Transverse colon (tissue), 4 donors: ENCODE measurements at regions not wholly inside any gene's neighbourhood (a gene's known extent, or its start where the extent isn't known, plus 50 kb on each side); places are given as distances from the start of the nearest gene placed in this dataset.

ENCODE experiments used
- DNase-seq: peaks from one replicate; pipeline ENCODE4 v3.0.0-alpha.2; 2019
- H3K27ac ChIP-seq, 4 donors: fragments of 200-600 bp; sonication (generic); 2 replicates each; pipeline ENCODE4 v1.5.1; 2016 to 2018; ENCODE audit warnings: inconsistent platforms in 4 of 4
- H3K27me3 ChIP-seq: fragments of 200-600 bp; sonication (generic); 2 replicates; pipeline ENCODE4 v1.5.1; 2017; ENCODE audit warnings: inconsistent platforms
- H3K36me3 ChIP-seq, 4 donors: fragments of 200-600 bp; sonication (generic); 2 replicates each; pipeline ENCODE4 v1.5.1; 2017 to 2019; ENCODE audit warnings: inconsistent platforms in 4 of 4
- H3K4me1 ChIP-seq, 4 donors: fragments of 200-600 bp; sonication (generic); 2 replicates each; pipeline ENCODE4 v1.5.1; 2017 to 2020; ENCODE audit warnings: inconsistent platforms in 4 of 4
- H3K4me3 ChIP-seq, 4 donors: fragments of 200-600 bp; sonication (generic); 1 replicate in 1 of 4; 2 replicates in 3 of 4; pipeline versions ENCODE4 v1.5.1 to v1.6.1; 2017 to 2019; ENCODE audit warnings: inconsistent platforms in 4 of 4
- H3K9me3 ChIP-seq, 2 donors: fragments of 200-600 bp; sonication (generic); 2 replicates each; pipeline ENCODE4 v1.5.1; 2017 to 2019; ENCODE audit warnings: inconsistent platforms in 2 of 2
- EP300 ChIP-seq: sonication (generic); formaldehyde crosslinking; IDR thresholded peaks from one replicate; pipeline ENCODE4 v1.6.1; 2017; ENCODE audit warnings: antibody characterized with exemption, low read depth
- POLR2A ChIP-seq: fragments of 450-650 bp; IDR thresholded peaks from one replicate; pipeline ENCODE4 v1.6.1; 2016; ENCODE audit warnings: antibody characterized with exemption, mild to moderate bottlenecking, moderate library complexity
- POLR2AphosphoS5 ChIP-seq, 3 donors: sonication (generic); formaldehyde crosslinking; IDR thresholded peaks; one replicate each; pipeline ENCODE4 v1.6.1; 2016; ENCODE audit warnings: antibody characterized with exemption in 3 of 3
- WGBS, 2 donors: methylation state at CpG; one replicate each; pipeline ENCODE4 v1.1.5; 2018; ENCODE audit warnings: low coverage in 1 of 2; 5-methylcytosine and 5-hydroxymethylcytosine counted together
- in situ Hi-C, 4 donors: fragments of 200-750 bp; cut with MboI; loops; one replicate each; pipeline versions ENCODE4 v1.15.0 to v1.15.1; 2017; ENCODE audit warnings: low sequenced_read_pairs in 3 of 4, low pct_ligation_motif_present in 1 of 4, low pct_unique_long_range_greater_than_20kb in 1 of 4
- intact Hi-C: fragments of 100-400 bp; cut with DNase I; formaldehyde crosslinking; loops from one replicate; pipeline ENCODE4 v1.15.1; 2023; ENCODE audit warnings: low total_unique reads
- TF ChIP-seq, protein P1 (sequence below), 5 experiments: fragments of 200-600 bp in 3 of 5; fragments of 450-650 bp in 2 of 5; sonication (generic) in 3 of 5; IDR thresholded peaks; 1 replicate in 2 of 5; 2 replicates in 3 of 5; pipeline ENCODE4 v1.5.1; 2016 to 2017; ENCODE audit warnings: antibody characterized with exemption in 5 of 5, inconsistent platforms in 3 of 5, mild to moderate bottlenecking in 2 of 5, moderate library complexity in 1 of 5

- no peaks in the 10 kb centered on the region for H3K9me3 ChIP-seq
- no peaks in the 10 kb centered on the region for H3K36me3 ChIP-seq
- TF ChIP-seq POLR2AphosphoS5 (IDR thresholded peaks at IDR 0.05), result no peak
- TF ChIP-seq, protein P1, sequence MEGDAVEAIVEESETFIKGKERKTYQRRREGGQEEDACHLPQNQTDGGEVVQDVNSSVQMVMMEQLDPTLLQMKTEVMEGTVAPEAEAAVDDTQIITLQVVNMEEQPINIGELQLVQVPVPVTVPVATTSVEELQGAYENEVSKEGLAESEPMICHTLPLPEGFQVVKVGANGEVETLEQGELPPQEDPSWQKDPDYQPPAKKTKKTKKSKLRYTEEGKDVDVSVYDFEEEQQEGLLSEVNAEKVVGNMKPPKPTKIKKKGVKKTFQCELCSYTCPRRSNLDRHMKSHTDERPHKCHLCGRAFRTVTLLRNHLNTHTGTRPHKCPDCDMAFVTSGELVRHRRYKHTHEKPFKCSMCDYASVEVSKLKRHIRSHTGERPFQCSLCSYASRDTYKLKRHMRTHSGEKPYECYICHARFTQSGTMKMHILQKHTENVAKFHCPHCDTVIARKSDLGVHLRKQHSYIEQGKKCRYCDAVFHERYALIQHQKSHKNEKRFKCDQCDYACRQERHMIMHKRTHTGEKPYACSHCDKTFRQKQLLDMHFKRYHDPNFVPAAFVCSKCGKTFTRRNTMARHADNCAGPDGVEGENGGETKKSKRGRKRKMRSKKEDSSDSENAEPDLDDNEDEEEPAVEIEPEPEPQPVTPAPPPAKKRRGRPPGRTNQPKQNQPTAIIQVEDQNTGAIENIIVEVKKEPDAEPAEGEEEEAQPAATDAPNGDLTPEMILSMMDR (IDR thresholded peaks at IDR 0.05), result no peak
- TF ChIP-seq EP300, result no peak
- TF ChIP-seq POLR2A, result no peak
- no peak overlapping the region for H3K4me3 ChIP-seq
- WGBS, 2 donors, result 75 to 86% methylated on average over 1 to 4 of the region's 4 CpGs
- DNase-seq, result no peak
- intact Hi-C loops, result no loop called here
- no peaks in the 10 kb centered on the region for H3K4me1 ChIP-seq
- no peak overlapping the region for H3K27ac ChIP-seq
- no peaks in the 10 kb centered on the region for H3K27me3 ChIP-seq
- in situ Hi-C loops, result no loop called here
These were observed 389.9 kb downstream of the DOK5 start for GRCh38 chr20:54865273-54865672.

DNA sequence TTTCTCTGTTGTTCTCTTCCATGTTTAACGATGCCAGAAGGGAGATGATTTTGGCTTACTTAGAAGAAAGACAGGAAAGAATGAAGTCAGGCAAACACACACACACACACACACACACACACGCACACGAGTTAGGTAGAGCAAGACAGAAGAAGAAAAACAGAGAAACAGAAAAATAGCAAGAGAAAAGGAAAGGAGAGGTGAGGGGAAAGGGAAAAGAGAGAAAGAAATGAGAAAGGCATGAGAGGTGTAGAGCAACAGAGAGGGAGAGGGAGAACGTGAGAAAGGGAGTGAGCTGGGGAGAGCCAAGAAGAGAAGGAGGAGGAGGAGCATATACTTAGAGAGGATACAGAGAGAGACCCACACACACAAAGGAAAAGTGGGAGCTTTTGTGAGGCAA lies 385.3 kb downstream of the DOK5 start:
- 33 to 46% methylated on average over 2 to 4 of the region's 4 CpGs for WGBS, 2 donors
- intact Hi-C loops (no loop called here), in situ Hi-C loops (no loop called here)
- TF ChIP-seq POLR2AphosphoS5 (IDR thresholded peaks at IDR 0.05), result no peak
- no peak for TF ChIP-seq EP300
- TF ChIP-seq, protein P1 (IDR thresholded peaks at IDR 0.05), result no peak
- no peak for TF ChIP-seq POLR2A
- Histone ChIP-seq H3K36me3 (no peaks in the 10 kb centered on the region), H3K27me3 (no peaks in the 10 kb centered on the region), H3K4me3 (no peak overlapping the region), H3K4me1 (no peaks in the 10 kb centered on the region), H3K9me3 (no peaks in the 10 kb centered on the region), H3K27ac (no peak overlapping the region)
- no peak for DNase-seq

GRCh38 chr20:54856202-54856601 lies 380.8 kb downstream of the DOK5 start:
- Histone ChIP-seq H3K27ac (no peak overlapping the region), H3K4me1 (no peaks in the 10 kb centered on the region), H3K4me3 (no peak overlapping the region), H3K36me3 (no peaks in the 10 kb centered on the region), H3K27me3 (no peaks in the 10 kb centered on the region), H3K9me3 (no peaks in the 10 kb centered on the region)
- TF ChIP-seq POLR2A, result no peak
- 83 to 87% methylated on average over 2 of the region's 2 CpGs for WGBS, 2 donors
- DNase-seq, result no peak
- intact Hi-C loops, result no loop called here
- in situ Hi-C loops, result no loop called here

GRCh38 chr20:54849741-54850140 lies 374.3 kb downstream of the DOK5 start:
- TF ChIP-seq POLR2AphosphoS5 (IDR thresholded peaks at IDR 0.05) (no peak), EP300 (no peak), POLR2A (no peak)
- TF ChIP-seq, protein P1 (IDR thresholded peaks at IDR 0.05), result no peak
- H3K36me3 ChIP-seq, result no peaks in the 10 kb centered on the region
- no peaks in the 10 kb centered on the region for H3K27me3 ChIP-seq
- no peak for DNase-seq
- H3K4me1 ChIP-seq, result no peaks in the 10 kb centered on the region
- H3K9me3 ChIP-seq, result no peaks in the 10 kb centered on the region
- in situ Hi-C loops, result no loop called here
- no peak overlapping the region for H3K27ac ChIP-seq
- intact Hi-C loops, result no loop called here
- 76 to 85% methylated on average over 2 to 3 of the region's 3 CpGs for WGBS, 2 donors
- H3K4me3 ChIP-seq, result no peak overlapping the region

- H3K36me3 ChIP-seq, result no peaks in the 10 kb centered on the region
- no peak overlapping the region for H3K4me3 ChIP-seq
- in situ Hi-C loops, result no loop called here
- no peaks in the 10 kb centered on the region for H3K27me3 ChIP-seq
- no peaks in the 10 kb centered on the region for H3K4me1 ChIP-seq
- H3K27ac ChIP-seq, result no peak overlapping the region
- WGBS, 2 donors, result 80 to 90% methylated on average over 2 of the region's 2 CpGs
- no peaks in the 10 kb centered on the region for H3K9me3 ChIP-seq
- intact Hi-C loops, result no loop called here
- no peak for DNase-seq
- TF ChIP-seq POLR2A (no peak), EP300 (no peak), POLR2AphosphoS5 (IDR thresholded peaks at IDR 0.05) (no peak)
- TF ChIP-seq, protein P1 (IDR thresholded peaks at IDR 0.05), result no peak
These were observed 373.7 kb downstream of the DOK5 start for GRCh38 chr20:54848984-54849538.
